CD4-positive, alpha-beta T cell treated with Interleukin-4 for 1 hour (primary cell): ENCODE measurements at regions not wholly inside any gene's neighbourhood (a gene's known extent, or its start where the extent isn't known, plus 50 kb on each side); places are given as distances from the start of the nearest gene placed in this dataset.

ENCODE experiments used
- DNase-seq, 2 donors: peaks; one replicate each; pipeline ENCODE4 v3.0.0-alpha.2; 2020 to 2022

- no peak for DNase-seq
Measured at GRCh38 chr6:133583907-133584427, 304.9 kb upstream of the TCF21 start.

- no peak for DNase-seq
Measured at GRCh38 chr6:133584823-133585222, 304.1 kb upstream of the TCF21 start.

GRCh38 chr6:133585978-133586377, 302.9 kb upstream of the TCF21 start:
- no peak for DNase-seq

GRCh38 chr6:133587546-133588160, 301.3 kb upstream of the TCF21 start:
- DNase-seq, result no peak

- no peak for DNase-seq
Measured at GRCh38 chr6:133590196-133590595, 298.7 kb upstream of the TCF21 start.

- DNase-seq, result no peak
Measured at GRCh38 chr6:133590814-133591213, 298.1 kb upstream of the TCF21 start.

- DNase-seq, result no peak
Measured at GRCh38 chr6:133591275-133591674, 297.6 kb upstream of the TCF21 start.

GRCh38 chr6:133594652-133595110, 294.2 kb upstream of the TCF21 start:
- DNase-seq, result no peak

GRCh38 chr6:133595111-133595761, 293.7 kb upstream of the TCF21 start:
- DNase-seq, result no peak

- no peak for DNase-seq
Measured at GRCh38 chr6:133606852-133607251, 282.1 kb upstream of the TCF21 start.

- DNase-seq, result no peak
Measured at GRCh38 chr6:133608620-133609019, 280.3 kb upstream of the TCF21 start.

- no peak for DNase-seq
Measured at GRCh38 chr6:133609415-133610226, 279.3 kb upstream of the TCF21 start.

GRCh38 chr6:133610227-133610840, 278.6 kb upstream of the TCF21 start:
- DNase-seq, result no peak

GRCh38 chr6:133610971-133611370, 277.9 kb upstream of the TCF21 start:
- DNase-seq, result no peak

GRCh38 chr6:133612459-133612858, 276.5 kb upstream of the TCF21 start:
- DNase-seq, result no peak

- DNase-seq, result no peak
Measured at GRCh38 chr6:133613211-133613610, 275.7 kb upstream of the TCF21 start.

- no peak for DNase-seq
Measured at GRCh38 chr6:133621751-133622150, 267.2 kb upstream of the TCF21 start.

GRCh38 chr6:133623065-133623464, 265.8 kb upstream of the TCF21 start:
- no peak for DNase-seq

- no peak for DNase-seq
Measured at GRCh38 chr6:133623621-133624020, 265.3 kb upstream of the TCF21 start.

GRCh38 chr6:133626096-133626666, 262.7 kb upstream of the TCF21 start:
- DNase-seq, result no peak

- no peak for DNase-seq
Measured at GRCh38 chr6:133629970-133630369, 258.9 kb upstream of the TCF21 start.

GRCh38 chr6:133630651-133631050, 258.3 kb upstream of the TCF21 start:
- no peak for DNase-seq

- no peak for DNase-seq
Measured at GRCh38 chr6:133631421-133631820, 257.5 kb upstream of the TCF21 start.
